HG03432 (cell line): ENCODE measurements at regions not wholly inside any gene's neighbourhood (a gene's known extent, or its start where the extent isn't known, plus 50 kb on each side); places are given as distances from the start of the nearest gene placed in this dataset.

Experiments used
- ATAC-seq: cut with Tn5 transposase; IDR thresholded peaks from one replicate; pipeline ENCODE4 v1.9.1; 2021; ENCODE audit warnings: mild to moderate bottlenecking, moderate library complexity; ENCODE audit not compliant: unreplicated experiment

DNA sequence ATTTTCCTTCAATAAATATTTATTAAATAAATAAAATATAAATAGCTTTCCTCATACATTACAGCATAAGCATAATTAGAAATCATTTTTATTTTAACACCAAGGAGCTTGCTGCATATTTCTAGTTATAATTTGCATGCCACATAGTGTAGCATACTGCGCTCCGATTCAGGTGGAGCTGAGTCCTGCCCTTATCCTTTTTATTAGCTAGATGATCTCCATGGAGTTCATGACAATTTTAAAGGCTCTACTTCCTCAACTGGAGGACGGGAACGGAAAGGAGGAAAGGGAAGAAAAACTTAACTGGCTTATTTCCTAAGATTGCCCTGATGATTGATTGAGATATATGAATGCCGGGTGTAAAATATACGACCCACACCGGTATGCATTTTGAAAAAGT lies 385.2 kb downstream of the PLK2 start:
- no peak for ATAC-seq

DNA sequence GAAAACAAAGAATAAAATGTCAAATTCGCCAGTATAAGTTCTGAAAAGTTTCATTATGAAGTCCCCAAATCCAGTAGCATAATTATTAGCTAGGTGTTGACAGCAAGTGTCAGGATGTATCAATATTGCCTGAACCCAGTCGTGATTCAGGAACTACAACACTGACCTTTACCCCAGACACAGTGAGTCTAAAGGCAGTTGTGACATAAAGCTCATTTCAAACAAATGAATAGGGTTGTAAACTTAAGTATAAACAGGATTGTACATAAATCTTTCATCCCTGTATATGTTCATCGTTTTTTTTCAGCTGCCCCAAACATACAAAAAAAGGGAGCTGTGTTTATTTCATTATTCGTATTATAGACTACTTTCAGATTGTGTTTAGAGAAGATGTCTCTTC lies 385.7 kb downstream of the PLK2 start:
- ATAC-seq = no peak

DNA sequence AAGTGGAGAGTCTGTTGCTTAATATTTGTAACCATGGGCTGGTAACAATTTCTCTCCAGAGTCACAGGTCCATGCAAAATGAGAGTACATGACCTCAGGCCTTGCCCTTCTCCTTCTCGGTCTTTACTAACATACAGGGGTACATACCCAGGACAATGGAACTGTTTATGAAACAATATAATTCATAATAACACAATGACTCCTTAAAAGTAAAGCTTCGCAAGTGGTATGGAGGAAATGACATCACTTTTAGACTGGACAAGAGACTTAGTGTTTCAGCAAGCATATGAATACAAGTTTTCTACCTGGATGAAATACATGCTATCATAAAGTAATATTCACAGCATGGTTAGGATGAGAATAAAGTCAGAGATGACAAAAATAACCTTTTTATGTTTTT lies 386.6 kb downstream of the PLK2 start:
- no peak for ATAC-seq

DNA sequence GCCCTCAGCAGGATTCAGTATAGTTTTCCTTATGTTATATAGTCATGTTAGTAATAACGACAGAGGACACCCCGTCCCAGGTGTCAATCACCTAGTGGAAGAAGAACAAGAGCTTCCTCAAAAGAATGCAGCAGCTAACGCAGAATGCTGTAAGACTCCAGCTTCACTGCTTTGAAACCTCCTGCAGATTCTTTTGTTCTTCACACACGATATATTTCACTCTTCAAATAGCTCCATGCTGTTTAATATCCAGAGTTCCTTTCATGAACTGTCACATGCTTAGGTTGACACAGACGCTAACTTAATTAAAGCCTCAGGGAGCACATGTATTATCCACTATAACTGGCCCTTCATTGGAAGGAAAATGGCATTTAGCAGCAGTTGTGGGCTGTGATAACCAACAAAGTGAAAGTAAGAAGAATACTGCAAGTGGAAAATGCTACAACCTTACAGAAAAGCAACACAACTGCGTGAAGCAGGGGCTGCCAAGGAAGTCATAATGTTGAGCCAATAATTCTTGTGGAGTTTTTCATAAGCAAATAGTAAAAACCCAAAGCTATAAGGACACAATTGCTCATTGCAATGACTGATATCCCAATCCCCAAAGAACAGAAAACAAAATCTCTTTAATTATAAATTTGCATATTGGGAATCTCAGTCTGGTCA lies 387.5 kb downstream of the PLK2 start:
- no peak for ATAC-seq

DNA sequence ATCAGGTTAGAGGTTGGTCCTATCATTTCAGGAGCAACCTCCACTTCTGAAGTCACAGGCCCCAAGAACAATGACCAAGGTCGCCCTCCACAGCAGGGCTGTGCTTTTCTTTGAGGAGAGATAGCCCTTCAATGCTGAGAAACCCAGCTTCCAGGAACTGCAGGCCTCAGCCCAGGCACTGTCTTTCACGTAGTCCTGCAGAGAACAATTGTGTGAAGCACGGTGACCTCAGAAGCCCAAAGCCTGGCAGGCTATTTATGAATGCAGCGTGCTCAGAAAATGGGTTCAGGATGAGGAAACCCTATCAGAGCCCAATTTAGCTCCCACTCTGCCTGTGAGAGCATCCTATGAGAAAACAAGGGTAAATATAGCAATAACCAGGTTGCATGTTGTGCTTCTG lies 388.3 kb downstream of the PLK2 start:
- no peak for ATAC-seq

DNA sequence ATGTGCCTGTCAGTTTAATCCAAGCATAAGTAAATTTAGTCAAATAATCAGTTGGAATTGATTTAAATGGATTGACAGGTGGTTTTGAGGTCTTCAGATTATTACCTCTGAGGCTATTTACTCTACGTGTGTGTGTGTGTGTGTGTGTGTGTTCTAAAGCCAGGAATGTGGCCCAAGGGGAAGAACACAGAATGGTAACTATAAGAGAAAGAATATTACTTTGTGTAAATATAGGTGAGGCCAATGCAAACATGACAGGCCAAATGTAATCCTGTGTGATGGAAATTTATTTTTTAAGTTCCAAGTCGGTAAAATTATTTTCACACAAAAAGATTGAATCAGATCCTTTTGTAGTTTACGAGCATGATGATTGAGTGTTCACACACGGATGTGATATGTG lies 390.0 kb downstream of the PLK2 start:
- ATAC-seq = no peak

DNA sequence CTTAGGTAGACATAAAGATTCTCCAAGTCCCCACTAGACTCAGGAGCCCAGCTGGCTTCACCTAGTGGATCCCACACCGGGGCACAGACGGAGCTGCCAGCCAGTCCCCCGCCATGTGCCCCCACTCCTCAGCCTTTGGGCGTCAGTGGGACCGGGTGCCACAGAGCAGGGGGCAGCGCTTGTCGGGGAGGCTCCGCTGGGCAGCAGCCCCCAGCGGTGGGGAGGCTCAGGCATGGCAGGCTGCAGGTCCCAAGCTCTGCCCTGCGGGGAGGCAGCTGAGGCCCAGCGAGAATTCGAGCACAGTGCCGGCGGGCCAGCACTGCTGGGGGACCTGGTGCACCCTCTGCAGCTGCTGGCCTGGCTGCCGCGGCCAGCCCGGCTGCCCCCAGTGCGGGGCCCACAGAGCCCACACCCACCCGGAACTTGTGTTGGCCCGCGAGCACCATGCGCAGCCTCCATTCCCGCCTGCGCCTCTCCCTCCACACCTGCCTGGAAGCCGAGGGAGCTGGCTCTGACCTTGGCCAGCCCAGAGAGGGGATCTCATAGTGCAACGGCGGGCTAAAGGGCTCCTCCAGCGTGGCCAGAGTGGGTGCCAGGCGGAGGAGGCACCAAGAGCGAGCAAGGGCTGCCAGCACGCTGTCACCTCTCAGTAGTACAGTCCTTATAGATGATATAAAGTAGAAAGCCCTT lies 390.7 kb downstream of the PLK2 start:
- no peak for ATAC-seq

DNA sequence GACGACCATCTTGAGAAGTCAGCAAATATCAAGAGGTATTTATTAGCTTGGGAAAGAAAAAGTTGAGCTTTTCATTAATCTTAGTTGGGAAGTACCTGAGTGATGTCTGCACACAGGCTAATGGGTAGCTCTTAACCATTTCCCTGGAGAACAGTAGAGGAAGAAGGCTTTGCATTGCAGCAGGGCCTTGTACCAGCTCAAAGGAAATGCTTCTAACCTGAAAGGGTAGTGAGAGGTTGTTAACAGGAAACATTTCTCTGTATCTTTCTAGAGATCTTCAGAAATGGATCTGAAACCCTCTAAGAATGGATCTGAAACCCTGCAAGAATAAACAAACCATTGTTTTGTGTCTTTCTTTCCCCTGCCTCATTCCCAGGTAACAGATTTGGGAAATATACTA lies 393.3 kb downstream of the PLK2 start:
- ATAC-seq = peak; percentile 61

DNA sequence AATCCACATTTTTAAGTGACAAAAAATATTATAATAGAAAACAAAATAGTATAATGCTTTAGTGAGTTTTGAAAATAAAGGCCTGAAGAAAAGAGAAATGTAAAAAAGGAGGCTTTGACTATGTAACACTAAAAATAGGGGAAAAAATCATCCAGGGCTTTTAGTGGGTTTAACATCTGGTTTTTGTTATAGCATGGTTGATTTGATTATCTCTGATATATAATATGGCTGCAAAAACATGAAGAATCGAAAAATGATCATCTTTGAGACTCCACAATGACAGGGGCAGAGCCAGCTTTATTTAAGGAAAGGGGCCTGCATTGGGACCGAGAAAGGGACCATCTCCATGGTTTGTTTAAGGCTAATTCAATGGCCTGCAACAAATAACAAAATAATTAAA lies 393.8 kb downstream of the PLK2 start:
- ATAC-seq = no peak

DNA sequence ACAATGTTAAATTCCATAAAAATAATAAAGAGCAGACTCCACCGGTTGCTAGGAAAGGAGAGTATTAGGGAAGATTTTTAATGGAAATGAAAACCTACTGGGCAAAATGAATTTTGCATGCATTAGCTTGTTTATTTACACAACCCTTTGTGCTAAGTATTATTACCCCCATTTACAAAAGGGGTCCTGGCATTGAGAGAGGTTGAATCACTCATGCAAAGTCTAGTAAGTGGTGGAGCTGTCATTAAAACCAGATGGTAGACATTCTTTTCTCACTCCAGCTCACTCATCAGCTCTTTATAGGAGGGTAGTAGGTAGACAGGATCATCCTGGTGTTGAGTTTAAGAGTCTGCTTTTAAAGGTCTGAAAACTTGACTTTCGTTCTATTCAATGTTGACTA lies 395.1 kb downstream of the PLK2 start:
- no peak for ATAC-seq

DNA sequence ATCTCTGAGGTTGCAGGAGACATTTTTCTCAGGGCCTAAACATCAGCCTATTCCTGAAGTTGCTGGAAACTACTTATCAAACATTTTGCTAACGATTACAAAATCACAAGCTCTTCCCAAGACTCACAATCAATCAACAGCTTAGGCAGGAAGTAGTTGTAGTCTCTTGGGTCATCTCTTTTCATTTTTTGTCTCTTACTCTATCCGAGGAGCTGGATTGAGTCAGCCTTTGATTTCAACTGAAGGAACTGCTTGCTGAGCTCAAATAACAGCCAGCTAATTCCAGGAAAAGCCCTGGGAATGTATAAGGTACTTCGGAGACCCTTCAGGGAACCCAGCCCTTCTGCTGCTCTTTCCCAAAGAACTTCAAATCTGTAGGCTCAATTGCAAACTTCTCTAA lies 398.9 kb downstream of the PLK2 start:
- no peak for ATAC-seq

DNA sequence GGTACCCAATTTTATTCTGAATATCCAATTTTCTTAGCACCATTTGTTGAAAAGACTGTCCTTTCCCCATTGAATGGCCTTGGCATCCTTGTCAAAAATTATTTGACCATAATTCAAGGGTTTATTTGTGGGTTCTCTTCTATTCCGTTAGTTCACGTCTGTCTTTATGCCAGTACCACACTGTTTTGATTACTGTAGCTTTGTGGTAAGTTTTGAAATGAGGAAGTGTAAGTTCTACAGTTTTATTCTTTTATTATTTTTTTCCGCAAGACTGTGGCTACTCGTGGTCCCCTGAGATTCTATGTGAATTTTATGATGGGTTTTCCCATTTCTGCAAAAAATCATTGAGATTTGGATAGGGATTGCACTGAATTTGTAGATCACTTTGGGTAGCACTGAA lies 402.6 kb downstream of the PLK2 start:
- no peak for ATAC-seq

DNA sequence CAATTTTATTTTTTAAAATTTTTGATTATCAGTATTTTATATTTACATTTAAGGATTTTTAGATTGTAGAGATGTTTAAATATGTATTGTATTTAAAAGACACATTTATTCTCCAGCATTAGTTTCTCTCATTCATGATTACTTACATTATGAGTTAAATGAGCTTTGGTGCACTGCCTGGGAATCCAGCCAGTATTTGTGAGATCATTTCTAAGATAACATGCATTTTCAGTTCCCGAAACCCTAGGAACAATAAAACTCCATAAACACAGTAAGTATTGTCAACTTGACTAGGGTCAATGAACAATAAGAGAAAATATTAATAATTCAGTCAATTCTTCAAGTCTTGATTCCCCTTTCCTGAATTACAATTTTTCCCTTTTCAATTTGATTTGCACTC lies 403.3 kb downstream of the PLK2 start:
- ATAC-seq = no peak

DNA sequence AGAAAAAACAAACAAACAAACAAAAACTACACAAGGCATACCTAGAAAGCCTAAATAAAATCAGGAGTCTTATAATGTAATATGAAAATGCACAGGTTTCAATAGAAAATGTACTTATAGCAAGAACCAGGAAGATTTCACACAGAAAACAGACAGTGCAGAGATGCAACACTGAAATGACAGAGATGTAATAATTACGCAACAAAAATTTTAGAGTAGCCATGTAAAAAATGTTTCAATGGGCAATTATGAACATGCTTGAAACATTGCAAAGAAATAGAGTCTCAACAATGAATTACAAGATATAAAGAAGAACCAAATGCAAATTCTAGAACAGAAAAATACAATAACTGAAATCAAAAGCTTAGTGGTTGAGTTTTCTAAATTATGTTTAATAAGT lies 405.9 kb downstream of the PLK2 start:
- ATAC-seq = no peak

DNA sequence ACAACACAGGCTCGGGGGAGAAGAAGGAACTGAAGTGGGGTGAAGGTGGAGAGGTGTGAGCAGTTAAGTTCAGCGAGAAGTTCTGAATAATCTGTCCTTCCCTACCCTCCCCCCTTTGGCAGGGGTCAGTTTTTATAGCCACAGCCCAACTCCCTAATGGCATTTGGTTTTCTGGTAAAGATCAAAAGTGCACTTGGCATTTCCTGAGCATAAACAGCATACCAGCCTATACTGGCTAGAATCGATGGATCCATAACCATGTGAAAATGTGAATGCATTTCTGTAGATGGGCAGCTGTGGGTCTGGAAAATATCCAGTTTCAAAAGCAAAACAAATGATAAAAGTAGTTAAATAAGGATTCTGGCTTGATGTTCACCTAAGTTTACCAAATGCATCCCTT lies 410.9 kb downstream of the PLK2 start:
- no peak for ATAC-seq

DNA sequence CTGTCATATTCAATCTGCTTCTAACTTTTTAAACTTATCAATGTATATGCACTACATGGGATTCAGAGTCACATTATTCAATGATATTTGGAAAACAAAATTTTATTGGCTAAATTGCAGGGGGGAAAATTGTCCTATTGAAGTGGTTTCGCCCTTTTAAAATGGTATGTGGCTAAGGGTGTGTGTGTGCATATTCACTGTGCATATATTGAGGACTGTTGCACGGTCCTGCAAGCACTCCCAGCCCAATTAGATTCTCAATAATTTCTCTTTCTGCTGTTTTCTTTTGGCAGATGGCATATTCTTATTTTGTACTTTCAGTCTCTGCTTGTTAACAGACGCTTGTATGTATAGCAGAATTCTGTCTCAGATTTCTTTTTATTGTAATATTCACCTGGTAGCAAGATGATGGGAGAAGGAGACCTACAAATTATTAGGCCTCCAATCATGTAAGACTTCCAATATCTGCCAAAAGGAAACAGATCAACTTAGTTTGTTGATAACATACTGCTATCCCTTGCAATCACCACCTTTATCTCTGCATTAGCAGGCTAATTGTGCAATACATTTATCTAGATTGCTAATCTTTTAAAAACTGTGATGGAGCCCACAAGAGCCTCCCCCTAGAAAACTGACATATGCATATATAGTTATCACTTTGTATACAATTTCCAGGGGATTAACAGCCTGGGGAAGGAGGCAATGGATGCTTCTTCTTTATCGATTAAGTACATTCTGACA lies 411.5 kb downstream of the PLK2 start:
- ATAC-seq = no peak

DNA sequence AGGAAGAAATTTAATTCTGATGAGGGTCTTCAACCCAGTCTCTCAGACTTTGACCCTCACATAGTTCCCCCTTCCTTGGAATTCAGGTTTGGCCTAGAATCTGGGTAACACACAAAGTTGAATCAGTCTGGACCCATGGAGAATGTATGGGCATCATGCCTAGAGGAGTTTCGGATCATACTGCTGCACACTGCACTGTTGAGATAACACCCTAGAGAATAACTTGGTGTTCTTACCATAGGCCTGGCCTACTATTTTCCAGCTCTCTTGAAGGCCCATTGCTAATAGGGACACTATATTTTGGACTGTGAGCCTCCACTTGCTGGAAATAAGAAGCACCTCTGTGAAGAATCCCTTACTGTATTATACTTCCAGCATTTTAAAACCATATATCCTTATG lies 413.5 kb downstream of the PLK2 start:
- no peak for ATAC-seq

DNA sequence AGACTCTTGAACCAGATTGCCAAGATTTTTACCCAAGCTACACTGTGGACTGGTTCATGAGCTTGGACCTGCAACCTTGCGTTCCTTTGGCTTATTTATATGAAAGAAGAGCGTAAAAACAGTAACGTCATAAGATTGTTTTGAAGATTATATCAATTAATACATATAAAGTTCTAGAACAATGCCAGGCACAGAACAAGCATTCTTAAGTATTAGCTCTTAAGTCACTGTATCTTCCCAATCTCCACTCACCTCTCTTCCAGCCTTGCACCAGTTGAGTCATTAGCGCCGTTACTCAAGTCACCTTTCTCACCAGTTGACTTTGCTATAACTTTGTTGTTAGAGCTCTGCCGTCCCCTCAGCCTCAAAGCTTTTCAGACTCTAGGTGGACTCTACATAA lies 415.7 kb downstream of the PLK2 start:
- no peak for ATAC-seq

DNA sequence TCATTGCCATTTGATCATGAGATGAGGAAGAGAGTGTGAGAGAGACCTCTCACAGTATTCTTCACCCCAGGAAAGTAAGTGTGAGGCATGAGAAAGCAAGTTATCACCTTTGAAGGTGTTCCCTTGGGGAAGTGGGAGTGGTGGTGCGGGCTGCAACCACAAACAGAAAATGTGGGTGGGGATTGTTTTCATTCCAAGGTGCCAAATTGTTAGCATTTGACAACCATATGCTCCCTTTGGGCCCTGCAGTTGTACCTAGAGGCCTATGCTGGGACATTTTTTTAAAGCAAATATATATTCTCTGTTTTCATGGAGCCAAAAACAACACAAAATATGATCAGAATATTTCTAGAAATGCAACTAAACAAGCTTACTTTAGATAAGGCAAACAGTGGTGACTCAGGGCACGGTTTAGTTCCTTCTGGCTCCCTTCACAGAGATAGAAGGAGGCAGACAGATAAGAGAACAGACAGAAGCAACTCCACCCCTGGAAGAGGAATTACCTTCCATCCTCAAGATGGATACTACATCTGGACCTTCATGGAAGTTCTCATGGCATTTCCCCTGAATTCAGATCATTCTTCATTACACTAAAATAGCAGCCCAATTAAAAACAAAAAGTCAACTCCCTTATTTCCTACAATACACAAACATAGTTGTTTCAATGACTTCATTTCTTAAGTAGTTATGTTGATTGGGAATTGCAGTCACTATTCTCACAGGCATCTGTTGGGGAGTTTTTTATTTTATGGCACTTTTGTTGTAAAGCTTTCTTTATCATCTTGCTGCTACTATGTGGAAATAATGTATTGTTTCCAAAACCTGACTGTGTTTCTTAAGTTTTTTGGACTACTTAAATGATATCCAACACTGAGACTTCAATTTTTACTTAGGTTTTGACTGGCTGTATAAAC lies 416.6 kb downstream of the PLK2 start:
- no peak for ATAC-seq

DNA sequence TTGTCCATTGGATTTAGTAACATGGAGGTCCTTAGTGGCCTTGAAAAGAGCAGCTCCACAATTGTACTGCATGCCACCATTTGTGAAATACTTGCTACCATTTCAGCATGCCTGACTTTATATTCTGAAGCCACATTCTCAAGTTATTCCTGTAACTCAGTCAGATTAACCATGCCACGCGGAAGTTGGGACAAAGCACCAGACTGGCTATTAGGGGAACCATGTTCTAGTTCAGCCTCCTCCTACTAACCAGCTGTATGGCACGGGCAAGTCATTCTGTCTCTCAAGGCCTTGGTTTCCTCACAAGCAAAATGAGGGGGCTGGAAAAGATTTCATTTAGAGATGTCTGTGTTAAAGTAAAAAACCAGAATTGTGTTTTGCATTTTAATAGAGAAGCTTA lies 418.0 kb downstream of the PLK2 start:
- no peak for ATAC-seq

DNA sequence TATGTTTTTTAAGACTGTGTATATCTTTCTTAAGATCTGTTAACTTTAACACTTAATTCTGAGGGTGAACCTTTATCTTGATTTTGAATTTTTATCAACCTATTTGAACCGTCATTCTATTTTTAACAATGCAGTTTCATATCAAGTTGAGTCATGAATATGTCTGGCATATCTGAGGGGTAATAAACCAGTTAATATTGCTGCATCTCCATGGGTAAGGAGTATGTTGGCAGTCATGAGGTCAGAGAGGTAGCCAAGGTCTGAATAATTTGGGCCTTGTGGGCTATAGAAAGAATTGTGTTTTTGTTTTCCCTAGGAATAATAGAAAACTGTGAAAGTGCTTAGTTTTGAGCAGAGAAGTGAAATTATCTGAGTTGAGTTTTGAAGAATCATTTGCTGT lies 419.0 kb downstream of the PLK2 start:
- no peak for ATAC-seq
